Body of pancreas (tissue), 4 donors: ENCODE measurements at regions not wholly inside any gene's neighbourhood (a gene's known extent, or its start where the extent isn't known, plus 50 kb on each side); places are given as distances from the start of the nearest gene placed in this dataset.

Experiments
- ATAC-seq: fragments of 150-250 bp; one replicate; pipeline ENCODE4 v1.9.1; 2016
- DNase-seq, 4 donors: peaks; one replicate each; pipeline ENCODE4 v3.0.0-alpha.2; 2019
- H3K27ac ChIP-seq, 4 donors: fragments of 200-600 bp; sonication (generic); 1 replicate in 3 of 4; 2 replicates in 1 of 4; pipeline versions ENCODE4 v1.5.1 to v1.6.1; 2016 to 2019; ENCODE audit warnings: mild to moderate bottlenecking in 1 of 4, mixed read lengths in 1 of 4, moderate library complexity in 1 of 4
- H3K27me3 ChIP-seq, 2 donors: fragments of 200-600 bp; sonication (generic); one replicate each; pipeline ENCODE4 v1.6.0; 2016; ENCODE audit warnings: mild to moderate bottlenecking in 1 of 2
- H3K36me3 ChIP-seq, 2 donors: fragments of 200-600 bp; sonication (generic); replicated peaks in 1 of 2; 2 replicates each; pipeline ENCODE4 v1.5.1; 2016; ENCODE audit warnings: low read depth in 2 of 2; ENCODE audit not compliant: insufficient read depth in 1 of 2
- H3K4me1 ChIP-seq: fragments of 200-600 bp; sonication (generic); one replicate; pipeline ENCODE4 v1.6.0; 2016
- H3K4me3 ChIP-seq, 2 donors: fragments of 200-600 bp; sonication (generic); 1 replicate in 1 of 2; 2 replicates in 1 of 2; pipeline ENCODE4 v1.5.1; 2016 to 2019
- H3K9me3 ChIP-seq, 3 donors: fragments of 200-600 bp; sonication (generic); 1 replicate in 2 of 3; 2 replicates in 1 of 3; pipeline ENCODE4 v1.5.1; 2016
- POLR2A ChIP-seq, 3 donors: fragments of 450-650 bp; IDR thresholded peaks; one replicate each; pipeline ENCODE4 v1.6.1; 2016; ENCODE audit warnings: antibody characterized with exemption in 3 of 3, mild to moderate bottlenecking in 2 of 3
- WGBS, 2 donors: methylation state at CpG; one replicate each; pipeline ENCODE4 v1.1.5; 2017; 5-methylcytosine and 5-hydroxymethylcytosine counted together
- intact Hi-C: fragments of 100-400 bp; cut with DNase I; formaldehyde crosslinking; loops from one replicate; pipeline ENCODE4 v1.15.1; 2023
- TF ChIP-seq, protein P1 (sequence below), 7 experiments: fragments of 450-650 bp in 4 of 7; fragments of 200-600 bp in 3 of 7; sonication (generic) in 3 of 7; IDR thresholded peaks; one replicate each; pipeline ENCODE4 v1.5.1; 2016 to 2019; ENCODE audit warnings: antibody characterized with exemption in 7 of 7

DNA sequence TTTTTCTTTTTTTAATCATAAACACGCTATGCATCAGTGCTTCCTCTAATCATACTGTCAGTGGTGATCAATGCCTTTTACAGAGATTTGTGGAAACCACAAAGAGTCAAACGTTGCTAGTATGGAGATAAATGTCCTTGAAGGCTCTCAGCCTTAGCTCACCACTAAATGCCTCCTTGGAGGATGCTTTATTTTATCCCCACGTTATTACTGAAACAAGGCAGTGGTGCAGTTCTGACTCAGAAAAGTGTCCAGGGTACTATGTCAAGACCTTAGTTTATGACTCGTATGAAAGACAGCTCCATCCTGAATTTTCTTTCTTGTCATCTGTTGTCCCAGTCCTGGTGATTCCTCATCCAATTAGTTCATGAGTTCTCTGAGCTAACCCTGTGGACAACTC, 1146.7 kb downstream of the IGSF11 start:
- Histone ChIP-seq H3K4me1 (no peaks in the 10 kb centered on the region), H3K27ac (no peak overlapping the region), H3K27me3 (no peaks in the 10 kb centered on the region), H3K36me3 (no peaks in the 10 kb centered on the region), H3K4me3 (no peak overlapping the region), H3K9me3 (no peaks in the 10 kb centered on the region)
- TF ChIP-seq, protein P1, sequence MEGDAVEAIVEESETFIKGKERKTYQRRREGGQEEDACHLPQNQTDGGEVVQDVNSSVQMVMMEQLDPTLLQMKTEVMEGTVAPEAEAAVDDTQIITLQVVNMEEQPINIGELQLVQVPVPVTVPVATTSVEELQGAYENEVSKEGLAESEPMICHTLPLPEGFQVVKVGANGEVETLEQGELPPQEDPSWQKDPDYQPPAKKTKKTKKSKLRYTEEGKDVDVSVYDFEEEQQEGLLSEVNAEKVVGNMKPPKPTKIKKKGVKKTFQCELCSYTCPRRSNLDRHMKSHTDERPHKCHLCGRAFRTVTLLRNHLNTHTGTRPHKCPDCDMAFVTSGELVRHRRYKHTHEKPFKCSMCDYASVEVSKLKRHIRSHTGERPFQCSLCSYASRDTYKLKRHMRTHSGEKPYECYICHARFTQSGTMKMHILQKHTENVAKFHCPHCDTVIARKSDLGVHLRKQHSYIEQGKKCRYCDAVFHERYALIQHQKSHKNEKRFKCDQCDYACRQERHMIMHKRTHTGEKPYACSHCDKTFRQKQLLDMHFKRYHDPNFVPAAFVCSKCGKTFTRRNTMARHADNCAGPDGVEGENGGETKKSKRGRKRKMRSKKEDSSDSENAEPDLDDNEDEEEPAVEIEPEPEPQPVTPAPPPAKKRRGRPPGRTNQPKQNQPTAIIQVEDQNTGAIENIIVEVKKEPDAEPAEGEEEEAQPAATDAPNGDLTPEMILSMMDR (IDR thresholded peaks at IDR 0.05), result no peak
- TF ChIP-seq POLR2A (IDR thresholded peaks at IDR 0.05), result no peak
- 47 to 48% methylated on average over 4 of the region's 4 CpGs for WGBS, 2 donors
- ATAC-seq (no peak), DNase-seq (no peak)
- intact Hi-C loops, result no loop called here

DNA sequence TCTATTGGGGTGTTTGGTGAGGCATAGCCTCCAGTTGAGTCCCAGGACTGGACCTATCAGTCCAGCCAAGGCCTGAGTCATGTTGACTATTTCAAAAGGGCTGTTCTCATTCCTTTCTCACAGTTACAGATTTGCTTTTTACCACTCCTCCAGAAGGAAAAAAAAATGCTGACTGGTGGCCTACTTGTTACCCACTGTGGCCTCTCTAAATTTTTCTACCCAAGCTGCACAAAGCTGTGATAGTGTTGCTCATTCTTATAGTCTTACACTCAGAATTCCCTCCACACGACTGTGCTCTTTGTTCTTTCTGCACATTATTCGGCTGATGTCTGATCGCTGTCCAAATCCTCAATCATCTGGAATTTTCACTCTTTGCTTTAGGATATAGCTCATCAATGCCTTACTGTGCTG, 1142.2 kb downstream of the IGSF11 start:
- Histone ChIP-seq H3K4me3 (no peak overlapping the region), H3K27me3 (no peaks in the 10 kb centered on the region), H3K36me3 (no peaks in the 10 kb centered on the region), H3K27ac (no peak overlapping the region), H3K4me1 (no peaks in the 10 kb centered on the region), H3K9me3 (no peaks in the 10 kb centered on the region)
- ATAC-seq, result no peak
- WGBS, 2 donors, result 75 to 85% methylated on average over 3 of the region's 3 CpGs
- intact Hi-C loops, result no loop called here
- TF ChIP-seq POLR2A (IDR thresholded peaks at IDR 0.05), result no peak
- TF ChIP-seq, protein P1 (IDR thresholded peaks at IDR 0.05), result no peak
- peak in 1 of 4 donors; percentile 5 for DNase-seq

DNA sequence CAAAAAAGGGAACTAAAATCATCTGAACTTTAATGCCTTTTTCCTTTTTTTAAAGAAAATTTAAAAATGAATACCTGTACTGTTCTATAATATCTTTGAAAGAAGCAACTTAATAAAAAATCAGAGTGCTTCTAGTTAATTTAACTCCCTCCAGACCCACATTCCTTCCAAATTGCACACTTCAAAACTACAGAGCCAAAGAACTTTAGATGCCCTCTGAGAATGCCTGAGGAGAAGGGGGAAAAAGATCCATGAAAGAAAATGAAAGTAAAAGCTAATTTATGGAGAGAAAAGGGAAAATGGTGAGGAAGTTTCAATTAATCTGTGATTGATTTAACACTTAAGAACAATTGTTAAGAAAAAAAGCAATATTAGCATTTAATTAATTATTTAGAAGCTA, 1141.6 kb downstream of the IGSF11 start:
- DNase-seq (no peak), ATAC-seq (no peak)
- Histone ChIP-seq H3K4me1 (no peaks in the 10 kb centered on the region), H3K27ac (no peak overlapping the region), H3K27me3 (no peaks in the 10 kb centered on the region), H3K9me3 (no peaks in the 10 kb centered on the region), H3K36me3 (no peaks in the 10 kb centered on the region), H3K4me3 (no peak overlapping the region)
- TF ChIP-seq, protein P1 (IDR thresholded peaks at IDR 0.05), result no peak
- TF ChIP-seq POLR2A (IDR thresholded peaks at IDR 0.05), result no peak
- intact Hi-C loops, result no loop called here

DNA sequence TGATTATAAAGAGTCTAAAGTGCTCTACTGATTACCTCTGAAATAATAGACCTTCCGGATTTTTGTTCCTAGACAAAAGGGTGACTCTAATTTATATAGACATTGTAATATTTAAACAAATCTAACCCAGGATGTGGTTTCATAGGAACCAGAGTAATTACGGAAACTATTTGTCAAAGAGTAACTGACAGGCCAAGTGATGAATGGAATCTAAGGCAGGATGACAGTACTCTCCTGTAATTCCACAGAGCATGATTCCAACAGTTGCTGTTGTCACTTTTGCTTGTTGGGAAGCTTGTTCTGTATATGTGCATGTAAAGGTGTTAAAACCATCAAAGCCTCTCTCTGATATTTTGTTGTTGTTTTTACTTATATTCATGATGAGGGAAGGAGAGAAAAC, 1141.0 kb downstream of the IGSF11 start:
- no peak overlapping the region for H3K27ac ChIP-seq

More for the DNA sequence above, 1141.0 kb downstream of the IGSF11 start:
- H3K27me3 ChIP-seq, result no peaks in the 10 kb centered on the region
- WGBS, 2 donors, result 54 to 57% methylated on average over 2 of the region's 2 CpGs
- no peak for ATAC-seq
- H3K4me3 ChIP-seq, result no peak overlapping the region
- no peaks in the 10 kb centered on the region for H3K36me3 ChIP-seq
- H3K9me3 ChIP-seq, result no peaks in the 10 kb centered on the region
- intact Hi-C loops, result no loop called here
- no peaks in the 10 kb centered on the region for H3K4me1 ChIP-seq
- no peak for DNase-seq
- no peak for TF ChIP-seq POLR2A (IDR thresholded peaks at IDR 0.05)
- TF ChIP-seq, protein P1 (IDR thresholded peaks at IDR 0.05), result no peak
